ENCODE measurements at regions not wholly inside any gene's neighbourhood (a gene's known extent, or its start where the extent isn't known, plus 50 kb on each side); places are given as distances from the start of the nearest gene placed in this dataset.

DNA sequence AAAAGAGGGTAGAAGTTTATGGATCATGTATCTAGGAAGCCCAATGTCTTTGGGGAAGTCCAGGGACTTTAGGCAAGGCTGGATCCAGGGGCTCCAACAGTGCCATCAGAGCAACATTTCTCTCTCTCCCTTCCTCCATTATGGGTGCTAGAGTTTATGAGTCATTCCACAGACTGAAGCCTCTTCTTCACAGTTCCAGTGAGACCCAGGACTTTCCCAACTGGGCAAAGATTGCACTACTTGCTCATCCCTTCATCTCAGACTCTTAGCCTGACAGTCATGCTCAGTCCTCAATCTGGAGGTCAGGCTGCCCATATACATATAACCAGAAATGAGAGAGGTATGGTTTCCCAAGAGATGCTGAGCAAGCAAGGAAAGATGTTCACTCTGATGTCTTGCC lies 110.7 kb downstream of the FEM1C start:
- H3K27me3 ChIP-seq (ENCODE audit: control insufficient read depth in 3 of 3, insufficient read depth in 3 of 3, low read length in 2 of 3) = no peaks in the 10 kb centered on the region
- DNase-seq = no peak

DNA sequence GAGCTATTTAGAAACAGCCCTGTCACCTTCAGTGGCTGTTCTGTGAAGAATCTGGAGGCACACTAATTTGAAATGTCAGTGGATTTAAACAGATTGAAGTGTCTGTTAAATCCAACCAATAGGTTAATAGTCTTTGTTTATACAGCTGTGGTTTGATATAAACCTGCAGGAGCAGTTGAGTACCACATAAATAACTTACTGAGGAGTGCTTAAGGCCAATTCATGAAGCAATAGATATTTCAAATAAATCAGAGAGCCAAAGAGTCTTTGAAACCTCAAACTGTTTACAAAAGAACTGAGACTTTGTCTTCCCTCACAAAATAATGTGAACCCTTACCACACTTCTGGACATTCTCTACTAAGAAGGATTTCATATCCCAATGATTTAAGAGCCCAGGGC lies 111.9 kb downstream of the FEM1C start:
- Histone ChIP-seq H3K27ac (ENCODE audit: low read depth in 1 of 2, low read length in 1 of 2) (no peak overlapping the region), H3K9ac (ENCODE audit: insufficient read depth in 1 of 2, low read length in 2 of 2) (no peak overlapping the region)
- DNase-seq = no peak

More for the DNA sequence above, 110.7 kb downstream of the FEM1C start:
- TF ChIP-seq CTCF (IDR thresholded peaks at IDR 0.05; ENCODE audit: control extremely low read depth, extremely low read depth) = no peak
- Histone ChIP-seq H3K9ac (ENCODE audit: insufficient read depth in 1 of 2, low read length in 2 of 2) (no peak overlapping the region), H3K27ac (ENCODE audit: low read depth in 1 of 2, low read length in 1 of 2) (no peak overlapping the region), H3K9me3 (ENCODE audit: control insufficient read depth in 4 of 4, insufficient read depth in 3 of 4, low read length in 3 of 4) (no peaks in the 10 kb centered on the region), H3K4me1 (ENCODE audit: control insufficient read depth in 5 of 5, insufficient read depth in 5 of 5, low read length in 5 of 5) (peaks cover 0 to 18% (median 4%) of the 10 kb centered on the region in 5 donors), H3K4me3 (no peak overlapping the region), H3K36me3 (ENCODE audit: control insufficient read depth in 4 of 4, insufficient read depth in 4 of 4, low read length in 4 of 4) (no peaks in the 10 kb centered on the region)
- ATAC-seq (ENCODE audit: insufficient read depth, low FRiP score) = no peak

DNA sequence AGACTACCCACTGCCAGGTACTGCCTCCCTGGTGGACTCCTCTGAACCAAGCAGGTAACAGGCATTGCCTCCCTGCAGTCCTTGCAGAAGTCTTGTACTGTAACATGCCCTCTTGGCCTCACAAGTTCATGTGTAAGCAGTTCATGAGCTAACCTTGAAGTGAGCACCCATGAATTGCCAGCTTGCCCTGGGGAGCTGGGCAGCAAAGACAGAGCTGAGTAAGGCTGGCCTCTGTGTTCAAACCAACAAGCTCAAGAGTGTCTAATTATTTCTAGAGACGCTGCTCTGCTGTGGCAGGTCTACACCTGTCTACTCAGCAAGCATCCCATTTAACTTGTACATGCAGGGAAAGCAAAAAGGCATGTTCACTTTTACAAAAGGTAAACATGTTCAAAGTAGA lies 113.5 kb downstream of the FEM1C start:
- TF ChIP-seq CTCF (IDR thresholded peaks at IDR 0.05; ENCODE audit: control extremely low read depth, extremely low read depth) = no peak
- no peak overlapping the region for H3K9ac ChIP-seq (ENCODE audit: insufficient read depth in 1 of 2, low read length in 2 of 2)
- DNase-seq = no peak
- H3K9me3 ChIP-seq (ENCODE audit: control insufficient read depth in 4 of 4, insufficient read depth in 3 of 4, low read length in 3 of 4) = no peaks in the 10 kb centered on the region
- H3K4me1 ChIP-seq (ENCODE audit: control insufficient read depth in 5 of 5, insufficient read depth in 5 of 5, low read length in 5 of 5) = peaks cover 0 to 18% (median 4%) of the 10 kb centered on the region in 5 donors
- H3K27ac ChIP-seq (ENCODE audit: low read depth in 1 of 2, low read length in 1 of 2) = no peak overlapping the region
- 64 to 86% methylated on average over 1 of the region's 1 CpG for WGBS, 2 donors
- H3K4me3 ChIP-seq = no peak overlapping the region
- no peaks in the 10 kb centered on the region for H3K27me3 ChIP-seq (ENCODE audit: control insufficient read depth in 3 of 3, insufficient read depth in 3 of 3, low read length in 2 of 3)
- H3K36me3 ChIP-seq (ENCODE audit: control insufficient read depth in 4 of 4, insufficient read depth in 4 of 4, low read length in 4 of 4) = no peaks in the 10 kb centered on the region
- ATAC-seq (ENCODE audit: insufficient read depth, low FRiP score) = no peak

More for the DNA sequence above, 111.9 kb downstream of the FEM1C start:
- ATAC-seq (ENCODE audit: insufficient read depth, low FRiP score) = no peak
- Histone ChIP-seq H3K4me1 (ENCODE audit: control insufficient read depth in 5 of 5, insufficient read depth in 5 of 5, low read length in 5 of 5) (peaks cover 0 to 18% (median 4%) of the 10 kb centered on the region in 5 donors), H3K4me3 (no peak overlapping the region), H3K27me3 (ENCODE audit: control insufficient read depth in 3 of 3, insufficient read depth in 3 of 3, low read length in 2 of 3) (no peaks in the 10 kb centered on the region), H3K9me3 (ENCODE audit: control insufficient read depth in 4 of 4, insufficient read depth in 3 of 4, low read length in 3 of 4) (no peaks in the 10 kb centered on the region), H3K36me3 (ENCODE audit: control insufficient read depth in 4 of 4, insufficient read depth in 4 of 4, low read length in 4 of 4) (no peaks in the 10 kb centered on the region)
- no peak for TF ChIP-seq CTCF (IDR thresholded peaks at IDR 0.05; ENCODE audit: control extremely low read depth, extremely low read depth)

GRCh38 chr5:115430374-115430773 lies 114.2 kb downstream of the FEM1C start:
- WGBS, 2 donors = 79 to 80% methylated on average over 2 of the region's 2 CpGs
- H3K27me3 ChIP-seq (ENCODE audit: control insufficient read depth in 3 of 3, insufficient read depth in 3 of 3, low read length in 2 of 3) = no peaks in the 10 kb centered on the region
- no peak overlapping the region for H3K4me3 ChIP-seq
- H3K9me3 ChIP-seq (ENCODE audit: control insufficient read depth in 4 of 4, insufficient read depth in 3 of 4, low read length in 3 of 4) = no peaks in the 10 kb centered on the region
- H3K27ac ChIP-seq (ENCODE audit: low read depth in 1 of 2, low read length in 1 of 2) = no peak overlapping the region
- H3K9ac ChIP-seq (ENCODE audit: insufficient read depth in 1 of 2, low read length in 2 of 2) = no peak overlapping the region
- DNase-seq = no peak
- H3K36me3 ChIP-seq (ENCODE audit: control insufficient read depth in 4 of 4, insufficient read depth in 4 of 4, low read length in 4 of 4) = no peaks in the 10 kb centered on the region
- TF ChIP-seq CTCF (IDR thresholded peaks at IDR 0.05; ENCODE audit: control extremely low read depth, extremely low read depth) = no peak
- no peak for ATAC-seq (ENCODE audit: insufficient read depth, low FRiP score)
- H3K4me1 ChIP-seq (ENCODE audit: control insufficient read depth in 5 of 5, insufficient read depth in 5 of 5, low read length in 5 of 5) = peaks cover 0 to 15% (median 4%) of the 10 kb centered on the region in 5 donors
